Right cardiac atrium (tissue), 5 donors: ENCODE measurements at regions not wholly inside any gene's neighbourhood (a gene's known extent, or its start where the extent isn't known, plus 50 kb on each side); places are given as distances from the start of the nearest gene placed in this dataset.
"Not testable (repeated sequence)": the region's sequence is repeated elsewhere in the genome, so short reads cannot be mapped to it uniquely, and the experiment has no call there.

Experiments
- ATAC-seq, 2 donors: fragments of 200-7000 bp; cut with Tn5 transposase; one replicate each; pipeline versions ENCODE4 v1.8.0 to v1.9.1; 2020; ENCODE audit warnings: moderate library complexity in 2 of 2, mild to moderate bottlenecking in 1 of 2
- DNase-seq, 3 donors: peaks; one replicate each; pipeline ENCODE4 v3.0.0-alpha.2; 2020
- H3K27ac ChIP-seq: one replicate; pipeline ENCODE4 v1.5.1; 2013; ENCODE audit warnings: mild to moderate bottlenecking, low read length, control low read depth, moderate library complexity
- H3K27me3 ChIP-seq: one replicate; pipeline ENCODE4 v1.6.1; 2013; ENCODE audit not compliant: control insufficient read depth, insufficient read depth
- H3K4me1 ChIP-seq: one replicate; pipeline ENCODE4 v1.6.1; 2013; ENCODE audit warnings: low read length; ENCODE audit not compliant: control insufficient read depth, insufficient read depth
- H3K4me3 ChIP-seq: one replicate; pipeline ENCODE4 v1.5.1; 2013; ENCODE audit warnings: low read length, control low read depth
- H3K9me3 ChIP-seq: one replicate; pipeline ENCODE4 v1.6.1; 2013; ENCODE audit warnings: low read length; ENCODE audit not compliant: control insufficient read depth
- WGBS: extraction: QIAGEN DNeasy Blood & Tissue Kit; methylation state at CpG from one replicate; pipeline ENCODE4 v1.1.7; 2013; 5-methylcytosine and 5-hydroxymethylcytosine counted together
- intact Hi-C, 4 donors: fragments of 100-400 bp; cut with DNase I; formaldehyde crosslinking; loops; one replicate each; pipeline versions ENCODE4 v1.11.0 to v1.14.0; 2022 to 2023
- donor health status: healthy with polysubstance abuse.
- donor health status: DM: no; HTN: yes; CAD: no.
- donor health status: DM: no; HTN: no; CAD: no.
- donor health status: DM: no; HTN: yes; CAD: no; lungs with severe emphysema.
- donor health status: DM: yes; HTN: yes; CAD: no.

DNA sequence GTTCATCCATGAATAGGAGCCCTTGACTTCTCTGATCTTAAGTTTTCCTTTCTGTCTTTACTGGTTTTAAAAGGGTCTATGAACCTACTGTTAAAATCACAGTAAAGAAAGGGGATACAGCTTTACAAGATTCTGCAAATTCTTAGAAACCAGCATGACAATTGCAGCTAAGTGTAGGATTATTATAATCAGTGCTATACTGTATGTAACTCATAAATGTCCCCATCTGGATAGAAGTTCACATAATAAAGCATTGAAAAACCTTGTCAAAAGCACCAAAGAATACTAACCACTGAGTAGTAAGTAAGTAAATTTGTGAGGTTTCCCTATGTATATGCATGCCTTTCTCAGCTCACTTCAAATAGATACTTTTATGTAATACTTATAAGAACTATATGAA lies 724.6 kb downstream of the CENPC start:
- no peak for ATAC-seq
- intact Hi-C loops, result no loop called here

DNA sequence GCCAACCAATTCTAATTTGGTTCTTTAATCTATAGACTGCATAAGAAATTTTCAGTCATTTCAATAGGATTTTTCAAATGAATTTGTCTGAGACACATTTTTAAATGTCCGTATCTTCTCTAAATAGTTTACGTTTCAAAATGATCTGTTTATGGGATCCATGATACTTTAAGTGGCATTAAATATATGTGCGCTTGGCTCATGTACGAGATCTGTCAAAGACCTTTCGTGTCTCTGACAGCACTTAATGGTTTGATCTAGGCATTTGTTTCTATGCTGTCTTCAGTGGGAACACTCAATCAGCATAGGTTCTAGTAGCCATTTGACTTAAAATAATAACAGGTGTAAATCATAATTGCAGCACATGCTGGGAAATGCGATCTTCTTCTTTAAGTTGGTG lies 731.0 kb downstream of the CENPC start:
- Histone ChIP-seq H3K27me3 (no peaks in the 10 kb centered on the region), H3K4me3 (no peak overlapping the region), H3K4me1 (no peaks in the 10 kb centered on the region), H3K9me3 (no peaks in the 10 kb centered on the region), H3K27ac (no peak overlapping the region)
- intact Hi-C loops, result no loop called here
- WGBS, result 75% methylated on average over 6 of the region's 6 CpGs
- ATAC-seq (no peak), DNase-seq (no peak)

More for the DNA sequence above, 724.6 kb downstream of the CENPC start:
- no peaks in the 10 kb centered on the region for H3K4me1 ChIP-seq
- no peak for DNase-seq
- H3K9me3 ChIP-seq, result no peaks in the 10 kb centered on the region
- H3K4me3 ChIP-seq, result no peak overlapping the region
- no peaks in the 10 kb centered on the region for H3K27me3 ChIP-seq
- no peak overlapping the region for H3K27ac ChIP-seq

DNA sequence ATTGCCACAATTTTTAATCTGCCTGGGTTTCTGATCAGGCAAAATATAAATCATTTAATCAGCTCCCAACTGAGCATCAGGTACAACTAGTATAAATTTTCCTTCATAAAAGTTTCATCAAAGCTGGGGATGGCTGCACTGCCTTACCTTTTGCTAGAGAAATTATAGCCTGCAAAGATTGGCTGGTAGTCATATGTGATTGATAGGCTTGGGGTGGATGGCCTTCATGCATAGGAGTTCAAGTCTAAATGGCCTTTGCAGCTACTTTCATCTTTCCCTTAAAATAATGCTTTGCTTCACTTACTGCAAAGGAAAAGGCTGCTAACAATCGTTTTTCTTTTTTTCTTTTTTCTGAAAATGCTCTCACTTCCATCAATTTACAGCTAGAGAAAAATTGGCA lies 739.7 kb downstream of the CENPC start:
- intact Hi-C loops, result no loop called here
- H3K27me3 ChIP-seq, result no peaks in the 10 kb centered on the region
- H3K27ac ChIP-seq, result no peak overlapping the region
- no peaks in the 10 kb centered on the region for H3K9me3 ChIP-seq
- 43% methylated on average over 1 of the region's 1 CpG for WGBS
- DNase-seq (no peak), ATAC-seq (no peak)
- H3K4me3 ChIP-seq, result no peak overlapping the region
- no peaks in the 10 kb centered on the region for H3K4me1 ChIP-seq

- Histone ChIP-seq H3K4me3 (no peak overlapping the region), H3K27me3 (no peaks in the 10 kb centered on the region), H3K9me3 (no peaks in the 10 kb centered on the region), H3K27ac (no peak overlapping the region), H3K4me1 (no peaks in the 10 kb centered on the region)
- DNase-seq (no peak), ATAC-seq (no peak)
- intact Hi-C loops, result no loop called here
- 59% methylated on average over 3 of the region's 3 CpGs for WGBS
These were observed 740.3 kb downstream of the CENPC start for GRCh38 chr4:66804979-66805378.

- 85% methylated on average over 2 of the region's 2 CpGs for WGBS
- Histone ChIP-seq H3K9me3 (no peaks in the 10 kb centered on the region), H3K4me3 (no peak overlapping the region), H3K4me1 (no peaks in the 10 kb centered on the region), H3K27me3 (no peaks in the 10 kb centered on the region), H3K27ac (no peak overlapping the region)
- no peak for ATAC-seq
- no peak for DNase-seq
- intact Hi-C loops, result no loop called here
These were observed 747.7 kb downstream of the CENPC start for GRCh38 chr4:66797608-66798007.

DNA sequence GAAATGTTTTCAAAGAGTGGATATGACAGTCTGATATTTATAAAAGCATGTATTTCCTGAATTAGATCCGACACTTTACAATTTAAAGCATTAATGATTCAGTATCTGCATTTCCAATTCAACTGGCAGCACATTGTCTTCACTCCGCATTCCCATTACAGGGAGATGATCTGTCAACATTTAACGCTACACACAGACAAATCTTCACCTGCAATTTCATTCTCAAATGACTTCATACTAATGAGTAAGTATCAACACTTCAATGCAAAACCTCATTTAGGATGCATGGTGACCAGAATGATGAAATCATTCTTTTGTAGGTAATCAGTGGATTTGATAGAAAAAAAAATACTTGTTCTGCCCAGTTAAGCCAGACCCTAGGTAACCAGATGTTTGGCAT lies 749.6 kb downstream of the CENPC start:
- Histone ChIP-seq H3K4me3 (no peak overlapping the region), H3K9me3 (no peaks in the 10 kb centered on the region), H3K4me1 (no peaks in the 10 kb centered on the region), H3K27me3 (no peaks in the 10 kb centered on the region), H3K27ac (no peak overlapping the region)
- DNase-seq (no peak), ATAC-seq (no peak)
- intact Hi-C loops, result no loop called here
- WGBS, result 90% methylated on average over 3 of the region's 3 CpGs

GRCh38 chr4:66794390-66795034 lies 750.8 kb downstream of the CENPC start:
- 72% methylated on average over 3 of the region's 3 CpGs for WGBS
- intact Hi-C loops, result no loop called here
- no peaks in the 10 kb centered on the region for H3K9me3 ChIP-seq
- ATAC-seq, result no peak
- no peaks in the 10 kb centered on the region for H3K4me1 ChIP-seq
- DNase-seq, result no peak
- H3K27ac ChIP-seq, result no peak overlapping the region
- H3K4me3 ChIP-seq, result no peak overlapping the region
- no peaks in the 10 kb centered on the region for H3K27me3 ChIP-seq

DNA sequence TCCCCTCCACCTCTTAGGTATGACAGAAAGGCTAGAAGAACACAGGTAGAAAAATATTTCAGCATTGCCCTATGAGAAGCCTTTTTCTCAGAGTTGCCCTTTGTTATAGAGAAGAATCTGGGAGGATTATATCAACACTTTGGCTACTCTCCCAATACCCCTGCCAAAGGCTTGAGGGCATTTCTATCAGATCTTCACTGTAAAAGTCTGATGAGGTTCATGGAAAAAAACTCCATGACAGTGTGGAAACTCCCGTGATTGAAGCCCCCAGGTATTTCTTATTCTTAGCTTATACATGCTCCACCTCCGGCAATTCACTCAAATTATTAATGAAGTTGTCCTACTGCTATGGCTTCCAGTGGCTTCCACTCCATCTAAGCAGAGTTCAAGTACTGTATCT lies 753.6 kb downstream of the CENPC start:
- Histone ChIP-seq H3K4me1 (no peaks in the 10 kb centered on the region), H3K27me3 (no peaks in the 10 kb centered on the region), H3K27ac (no peak overlapping the region), H3K9me3 (no peaks in the 10 kb centered on the region), H3K4me3 (no peak overlapping the region)
- no peak for DNase-seq
- ATAC-seq, result no peak
- intact Hi-C loops, result no loop called here
- 79% methylated on average over 2 of the region's 2 CpGs for WGBS

GRCh38 chr4:66785479-66785878 lies 759.8 kb downstream of the CENPC start:
- intact Hi-C loops, result no loop called here
- Histone ChIP-seq H3K4me3 (no peak overlapping the region), H3K9me3 (no peaks in the 10 kb centered on the region), H3K27ac (no peak overlapping the region), H3K27me3 (no peaks in the 10 kb centered on the region), H3K4me1 (no peaks in the 10 kb centered on the region)
- DNase-seq (no peak), ATAC-seq (no peak)
- 89% methylated on average over 2 of the region's 2 CpGs for whole genome bisulfite sequencing

DNA sequence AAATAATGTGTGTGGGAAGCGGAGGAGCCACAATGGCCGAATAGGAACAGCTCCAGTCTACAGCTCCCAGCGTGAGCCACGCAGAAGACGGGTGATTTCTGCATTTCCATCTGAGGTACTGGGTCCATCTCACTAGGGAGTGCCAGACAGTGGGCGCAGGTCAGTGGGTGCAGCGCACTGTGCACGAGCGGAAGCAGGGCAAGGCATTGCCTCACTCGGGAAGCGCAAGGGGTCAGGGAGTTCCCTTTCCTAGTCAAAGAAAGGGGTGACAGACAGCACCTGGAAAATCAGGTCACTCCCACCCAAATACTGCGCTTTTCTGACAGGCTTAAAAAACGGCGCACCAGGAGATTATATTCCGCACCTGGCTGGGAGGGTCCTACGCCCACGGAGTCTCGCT lies 762.6 kb downstream of the CENPC start:
- ATAC-seq, H3K27ac ChIP-seq, DNase-seq, H3K9me3 ChIP-seq, H3K4me3 ChIP-seq, H3K4me1 ChIP-seq, intact Hi-C loops, H3K27me3 ChIP-seq: not testable (repeated sequence)
- WGBS, result 92% methylated on average over 18 of the region's 18 CpGs

DNA sequence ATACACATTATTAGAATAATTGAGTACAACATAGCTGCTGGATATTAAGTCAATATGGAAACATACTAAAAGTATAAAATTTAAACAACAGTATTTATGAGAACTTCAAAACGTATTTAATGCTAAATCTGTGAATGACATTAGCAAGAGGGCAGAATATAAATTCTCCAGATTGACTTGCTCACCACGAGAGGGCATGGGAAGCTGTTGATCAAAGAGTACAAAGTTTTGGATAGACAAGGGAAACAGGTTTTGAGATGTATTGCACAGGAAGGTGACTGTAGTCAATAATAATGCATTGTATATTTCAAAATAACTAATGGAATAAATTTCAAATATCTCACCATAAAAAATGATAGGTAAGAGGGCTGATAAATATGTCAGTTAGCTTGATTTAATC lies 768.2 kb downstream of the CENPC start:
- ATAC-seq, result no peak
- intact Hi-C loops, result no loop called here
- WGBS, result 46% methylated on average over 2 of the region's 2 CpGs

DNA sequence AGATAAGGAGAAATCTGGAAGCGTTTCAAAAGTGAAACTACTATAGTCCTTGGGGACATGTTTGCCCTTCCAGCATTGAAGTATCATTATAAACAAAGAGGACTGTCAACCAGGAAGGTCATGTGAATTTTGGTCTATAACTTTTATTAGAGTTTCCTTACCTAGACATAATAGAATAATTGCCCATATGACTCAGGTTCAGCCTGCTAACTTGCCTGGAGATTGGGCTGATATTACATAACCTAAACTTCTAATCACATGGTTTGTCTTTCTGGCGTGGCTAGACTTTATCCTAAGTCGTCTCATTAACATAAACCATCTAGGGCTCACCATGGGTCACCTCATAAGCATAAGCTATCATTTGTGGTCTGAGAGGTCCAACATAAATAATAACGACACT lies 775.9 kb downstream of the CENPC start:
- Histone ChIP-seq H3K27ac (no peak overlapping the region), H3K4me3 (no peak overlapping the region), H3K9me3 (no peaks in the 10 kb centered on the region), H3K4me1 (no peaks in the 10 kb centered on the region), H3K27me3 (no peaks in the 10 kb centered on the region)
- intact Hi-C loops, result no loop called here
- no peak for ATAC-seq
- DNase-seq, result no peak
- WGBS, result 33% methylated on average over 4 of the region's 4 CpGs

More for the DNA sequence above, 768.2 kb downstream of the CENPC start:
- H3K9me3 ChIP-seq, result no peaks in the 10 kb centered on the region
- no peak overlapping the region for H3K27ac ChIP-seq
- no peaks in the 10 kb centered on the region for H3K4me1 ChIP-seq
- no peak overlapping the region for H3K4me3 ChIP-seq
- no peaks in the 10 kb centered on the region for H3K27me3 ChIP-seq
- no peak for DNase-seq
